ENCODE measurements at regions not wholly inside any gene's neighbourhood (a gene's known extent, or its start where the extent isn't known, plus 50 kb on each side); places are given as distances from the start of the nearest gene placed in this dataset.

GRCh38 chr4:29571322-29571721 lies 1148.8 kb upstream of the PCDH7 start:
- 73 to 79% (median 74%) methylated on average over 3 of the region's 3 CpGs for WGBS, 4 donors
- intact Hi-C loops (cut with DNase I): no loop called here
- Histone ChIP-seq H3K4me1 (replicated peaks in 1 of 2) (no peaks in the 10 kb centered on the region), H3K4me3 (no peak overlapping the region), H3K27me3 (no peaks in the 10 kb centered on the region), H3K9me3 (replicated peaks in 1 of 3) (peaks cover 0 to 2% (median 0%) of the 10 kb centered on the region in 3 donors), H3K36me3 (replicated peaks in 1 of 2) (no peaks in the 10 kb centered on the region), H3K27ac (no peak overlapping the region)
- no peak for TF ChIP-seq POLR2A (IDR thresholded peaks at IDR 0.05)
- TF ChIP-seq, protein P1, sequence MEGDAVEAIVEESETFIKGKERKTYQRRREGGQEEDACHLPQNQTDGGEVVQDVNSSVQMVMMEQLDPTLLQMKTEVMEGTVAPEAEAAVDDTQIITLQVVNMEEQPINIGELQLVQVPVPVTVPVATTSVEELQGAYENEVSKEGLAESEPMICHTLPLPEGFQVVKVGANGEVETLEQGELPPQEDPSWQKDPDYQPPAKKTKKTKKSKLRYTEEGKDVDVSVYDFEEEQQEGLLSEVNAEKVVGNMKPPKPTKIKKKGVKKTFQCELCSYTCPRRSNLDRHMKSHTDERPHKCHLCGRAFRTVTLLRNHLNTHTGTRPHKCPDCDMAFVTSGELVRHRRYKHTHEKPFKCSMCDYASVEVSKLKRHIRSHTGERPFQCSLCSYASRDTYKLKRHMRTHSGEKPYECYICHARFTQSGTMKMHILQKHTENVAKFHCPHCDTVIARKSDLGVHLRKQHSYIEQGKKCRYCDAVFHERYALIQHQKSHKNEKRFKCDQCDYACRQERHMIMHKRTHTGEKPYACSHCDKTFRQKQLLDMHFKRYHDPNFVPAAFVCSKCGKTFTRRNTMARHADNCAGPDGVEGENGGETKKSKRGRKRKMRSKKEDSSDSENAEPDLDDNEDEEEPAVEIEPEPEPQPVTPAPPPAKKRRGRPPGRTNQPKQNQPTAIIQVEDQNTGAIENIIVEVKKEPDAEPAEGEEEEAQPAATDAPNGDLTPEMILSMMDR (IDR thresholded peaks at IDR 0.05): no peak
- no peak for DNase-seq

GRCh38 chr4:29578329-29578728 lies 1141.8 kb upstream of the PCDH7 start:
- Histone ChIP-seq H3K27me3 (no peaks in the 10 kb centered on the region), H3K4me1 (replicated peaks in 1 of 2) (no peaks in the 10 kb centered on the region), H3K36me3 (replicated peaks in 1 of 2) (no peaks in the 10 kb centered on the region), H3K9me3 (replicated peaks in 1 of 3) (no peaks in the 10 kb centered on the region), H3K4me3 (no peak overlapping the region), H3K27ac (no peak overlapping the region)
- intact Hi-C loops (cut with DNase I): no loop called here
- TF ChIP-seq, protein P1 (IDR thresholded peaks at IDR 0.05): no peak
- TF ChIP-seq POLR2A (IDR thresholded peaks at IDR 0.05): no peak
- 57 to 68% (median 64%) methylated on average over 2 of the region's 2 CpGs for WGBS, 4 donors
- no peak for DNase-seq

- 25 to 40% (median 26%) methylated on average over 2 of the region's 2 CpGs for WGBS, 4 donors
- Histone ChIP-seq H3K4me1 (replicated peaks in 1 of 2) (no peaks in the 10 kb centered on the region), H3K4me3 (no peak overlapping the region), H3K9me3 (replicated peaks in 1 of 3) (no peaks in the 10 kb centered on the region), H3K36me3 (replicated peaks in 1 of 2) (no peaks in the 10 kb centered on the region), H3K27me3 (no peaks in the 10 kb centered on the region), H3K27ac (no peak overlapping the region)
- TF ChIP-seq, protein P1 (IDR thresholded peaks at IDR 0.05): no peak
- no peak for TF ChIP-seq POLR2A (IDR thresholded peaks at IDR 0.05)
- intact Hi-C loops (cut with DNase I): no loop called here
- peak in 1 of 7 donors; percentile 4 for DNase-seq
Measured at GRCh38 chr4:29581457-29581856, 1138.7 kb upstream of the PCDH7 start.

- Histone ChIP-seq H3K4me3 (no peak overlapping the region), H3K9me3 (replicated peaks in 1 of 3) (no peaks in the 10 kb centered on the region), H3K27ac (no peak overlapping the region), H3K27me3 (no peaks in the 10 kb centered on the region), H3K4me1 (replicated peaks in 1 of 2) (no peaks in the 10 kb centered on the region), H3K36me3 (replicated peaks in 1 of 2) (no peaks in the 10 kb centered on the region)
- intact Hi-C loops (cut with DNase I): no loop called here
- TF ChIP-seq, protein P1 (IDR thresholded peaks at IDR 0.05): no peak
- TF ChIP-seq POLR2A (IDR thresholded peaks at IDR 0.05): no peak
- no peak for DNase-seq
- 58 to 81% (median 65%) methylated on average over 3 of the region's 3 CpGs for WGBS, 4 donors
Measured at GRCh38 chr4:29588617-29589016, 1131.6 kb upstream of the PCDH7 start.

Data from adrenal gland (tissue), 9 donors.